ENCODE measurements at regions not wholly inside any gene's neighbourhood (a gene's known extent, or its start where the extent isn't known, plus 50 kb on each side); places are given as distances from the start of the nearest gene placed in this dataset.

GRCh38 chr4:187565416-187565815, 430.2 kb upstream of the ZFP42 start:
- TF ChIP-seq CTCF (IDR thresholded peaks at IDR 0.05; ENCODE audit: extremely low read depth, low read depth, low read length), result no peak
- Histone ChIP-seq H3K9me3 (ENCODE audit: low read depth, low read length) (no peaks in the 10 kb centered on the region), H3K79me2 (ENCODE audit: insufficient read depth, low read length) (no peaks in the 10 kb centered on the region), H2AFZ (ENCODE audit: low read length) (no peak overlapping the region), H3K36me3 (ENCODE audit: insufficient read depth, low read length) (no peaks in the 10 kb centered on the region), H3K4me3 (ENCODE audit: insufficient read depth, low read length) (no peak overlapping the region), H3K27ac (ENCODE audit: low read depth, low read length) (no peak overlapping the region), H3K4me2 (ENCODE audit: insufficient read depth, low read length) (no peak overlapping the region), H3K27me3 (ENCODE audit: insufficient read depth, low read length) (no peaks in the 10 kb centered on the region), H3K4me1 (ENCODE audit: insufficient read depth, low read length) (no peaks in the 10 kb centered on the region), H4K20me1 (ENCODE audit: insufficient read depth, low read length) (no peaks in the 10 kb centered on the region)
- no peak for DNase-seq (ENCODE audit: insufficient read length, low spot score, missing footprints)

- H3K4me2 ChIP-seq (ENCODE audit: insufficient read depth, low read length), result no peak overlapping the region
- no peak overlapping the region for H3K4me3 ChIP-seq (ENCODE audit: insufficient read depth, low read length)
- H2AFZ ChIP-seq (ENCODE audit: low read length), result no peak overlapping the region
- no peaks in the 10 kb centered on the region for H3K36me3 ChIP-seq (ENCODE audit: insufficient read depth, low read length)
- no peak overlapping the region for H3K27ac ChIP-seq (ENCODE audit: low read depth, low read length)
- no peaks in the 10 kb centered on the region for H4K20me1 ChIP-seq (ENCODE audit: insufficient read depth, low read length)
- H3K27me3 ChIP-seq (ENCODE audit: insufficient read depth, low read length), result no peaks in the 10 kb centered on the region
- no peak for TF ChIP-seq CTCF (IDR thresholded peaks at IDR 0.05; ENCODE audit: extremely low read depth, low read depth, low read length)
- no peak for DNase-seq (ENCODE audit: insufficient read length, low spot score, missing footprints)
- H3K9me3 ChIP-seq (ENCODE audit: low read depth, low read length), result no peaks in the 10 kb centered on the region
- H3K79me2 ChIP-seq (ENCODE audit: insufficient read depth, low read length), result no peaks in the 10 kb centered on the region
- H3K4me1 ChIP-seq (ENCODE audit: insufficient read depth, low read length), result no peaks in the 10 kb centered on the region
Measured at GRCh38 chr4:187569871-187570270, 425.7 kb upstream of the ZFP42 start.

- Histone ChIP-seq H3K4me2 (ENCODE audit: insufficient read depth, low read length) (no peak overlapping the region), H3K79me2 (ENCODE audit: insufficient read depth, low read length) (no peaks in the 10 kb centered on the region), H3K36me3 (ENCODE audit: insufficient read depth, low read length) (no peaks in the 10 kb centered on the region), H3K27ac (ENCODE audit: low read depth, low read length) (no peak overlapping the region), H3K4me3 (ENCODE audit: insufficient read depth, low read length) (no peak overlapping the region), H3K27me3 (ENCODE audit: insufficient read depth, low read length) (no peaks in the 10 kb centered on the region), H3K4me1 (ENCODE audit: insufficient read depth, low read length) (no peaks in the 10 kb centered on the region), H2AFZ (ENCODE audit: low read length) (no peak overlapping the region), H4K20me1 (ENCODE audit: insufficient read depth, low read length) (no peaks in the 10 kb centered on the region), H3K9me3 (ENCODE audit: low read depth, low read length) (no peaks in the 10 kb centered on the region)
- no peak for TF ChIP-seq CTCF (IDR thresholded peaks at IDR 0.05; ENCODE audit: extremely low read depth, low read depth, low read length)
- no peak for DNase-seq (ENCODE audit: insufficient read length, low spot score, missing footprints)
Measured at GRCh38 chr4:187575706-187576105, 419.9 kb upstream of the ZFP42 start.

GRCh38 chr4:187576751-187577150, 418.8 kb upstream of the ZFP42 start:
- no peaks in the 10 kb centered on the region for H3K36me3 ChIP-seq (ENCODE audit: insufficient read depth, low read length)
- no peaks in the 10 kb centered on the region for H3K27me3 ChIP-seq (ENCODE audit: insufficient read depth, low read length)
- no peak for DNase-seq (ENCODE audit: insufficient read length, low spot score, missing footprints)
- H3K27ac ChIP-seq (ENCODE audit: low read depth, low read length), result no peak overlapping the region
- H3K4me2 ChIP-seq (ENCODE audit: insufficient read depth, low read length), result no peak overlapping the region
- no peaks in the 10 kb centered on the region for H3K79me2 ChIP-seq (ENCODE audit: insufficient read depth, low read length)
- no peak overlapping the region for H2AFZ ChIP-seq (ENCODE audit: low read length)
- TF ChIP-seq CTCF (IDR thresholded peaks at IDR 0.05; ENCODE audit: extremely low read depth, low read depth, low read length), result no peak
- H3K4me3 ChIP-seq (ENCODE audit: insufficient read depth, low read length), result no peak overlapping the region
- no peaks in the 10 kb centered on the region for H3K9me3 ChIP-seq (ENCODE audit: low read depth, low read length)
- no peaks in the 10 kb centered on the region for H3K4me1 ChIP-seq (ENCODE audit: insufficient read depth, low read length)
- no peaks in the 10 kb centered on the region for H4K20me1 ChIP-seq (ENCODE audit: insufficient read depth, low read length)
